Activated T-cell treated with anti-CD3 and anti-CD28 coated beads, Interleukin-2, amount 50 U/mL, for 1 hour (primary cell): ENCODE measurements at regions not wholly inside any gene's neighbourhood (a gene's known extent, or its start where the extent isn't known, plus 50 kb on each side); places are given as distances from the start of the nearest gene placed in this dataset.
"Not testable (repeated sequence)": the region's sequence is repeated elsewhere in the genome, so short reads cannot be mapped to it uniquely, and the experiment has no call there.

Experiments
- DNase-seq: peaks from one replicate; pipeline ENCODE4 v3.0.0-alpha.2; 2020

- DNase-seq = no peak
Measured at GRCh38 chr11:123338997-123339752, 90.9 kb upstream of the GRAMD1B start.

- DNase-seq = no peak
Measured at GRCh38 chr11:123338266-123338800, 91.7 kb upstream of the GRAMD1B start.

- DNase-seq = no peak
Measured at GRCh38 chr11:123334925-123335324, 95.1 kb upstream of the GRAMD1B start.

GRCh38 chr11:123332577-123332976 lies 97.5 kb upstream of the GRAMD1B start:
- DNase-seq = not testable (repeated sequence)

GRCh38 chr11:123330948-123331347 lies 99.1 kb upstream of the GRAMD1B start:
- DNase-seq = no peak

- no peak for DNase-seq
Measured at GRCh38 chr11:123330471-123330870, 99.6 kb upstream of the GRAMD1B start.

- DNase-seq = no peak
Measured at GRCh38 chr11:123330071-123330470, 100.0 kb upstream of the GRAMD1B start.

GRCh38 chr11:123328281-123328867 lies 101.7 kb upstream of the GRAMD1B start:
- no peak for DNase-seq

GRCh38 chr11:123325533-123325932 lies 104.5 kb upstream of the GRAMD1B start:
- DNase-seq = no peak

- DNase-seq = no peak
Measured at GRCh38 chr11:123323568-123323967, 106.5 kb upstream of the GRAMD1B start.

- no peak for DNase-seq
Measured at GRCh38 chr11:123321636-123322035, 108.4 kb upstream of the GRAMD1B start.

GRCh38 chr11:123318623-123319022 lies 111.4 kb upstream of the GRAMD1B start:
- no peak for DNase-seq

- not testable (repeated sequence) for DNase-seq
Measured at GRCh38 chr11:123318132-123318531, 111.9 kb upstream of the GRAMD1B start.

GRCh38 chr11:123316003-123316402 lies 114.1 kb upstream of the GRAMD1B start:
- no peak for DNase-seq

- no peak for DNase-seq
Measured at GRCh38 chr11:123314972-123315371, 115.1 kb upstream of the GRAMD1B start.

GRCh38 chr11:123313262-123313661 lies 116.8 kb upstream of the GRAMD1B start:
- DNase-seq = no peak

GRCh38 chr11:123308077-123308476 lies 113.0 kb upstream of the CLMP start:
- DNase-seq = no peak

GRCh38 chr11:123307276-123307675 lies 112.2 kb upstream of the CLMP start:
- DNase-seq = no peak

GRCh38 chr11:123306531-123306930 lies 111.5 kb upstream of the CLMP start:
- no peak for DNase-seq

GRCh38 chr11:123305601-123306375 lies 110.7 kb upstream of the CLMP start:
- no peak for DNase-seq

GRCh38 chr11:123304828-123305466 lies 109.9 kb upstream of the CLMP start:
- DNase-seq = no peak

GRCh38 chr11:123303924-123304323 lies 108.9 kb upstream of the CLMP start:
- DNase-seq = no peak

GRCh38 chr11:123302751-123303195 lies 107.7 kb upstream of the CLMP start:
- DNase-seq = no peak
